GM21526 (cell line): ENCODE measurements at regions not wholly inside any gene's neighbourhood (a gene's known extent, or its start where the extent isn't known, plus 50 kb on each side); places are given as distances from the start of the nearest gene placed in this dataset.
A peak's percentile ranks its signal among the peaks of the same experiment; 100 is the strongest.

Experiments
- ATAC-seq: cut with Tn5 transposase; IDR thresholded peaks from one replicate; pipeline ENCODE4 v1.9.1; 2021; ENCODE audit warnings: moderate library complexity; ENCODE audit not compliant: unreplicated experiment, low FRiP score

- no peak for ATAC-seq
Observed at GRCh38 chr7:18305866-18306265, 189.7 kb upstream of the HDAC9 start.

- ATAC-seq, result no peak
Observed at GRCh38 chr7:18306696-18307095, 188.9 kb upstream of the HDAC9 start.

- ATAC-seq, result no peak
Observed at GRCh38 chr7:18308938-18309337, 186.6 kb upstream of the HDAC9 start.

GRCh38 chr7:18312482-18312881 is 183.1 kb upstream of the HDAC9 start:
- no peak for ATAC-seq

- ATAC-seq, result no peak
Observed at GRCh38 chr7:18313965-18314364, 181.6 kb upstream of the HDAC9 start.

- ATAC-seq, result no peak
Observed at GRCh38 chr7:18315241-18315640, 180.3 kb upstream of the HDAC9 start.

- no peak for ATAC-seq
Observed at GRCh38 chr7:18317941-18318340, 177.6 kb upstream of the HDAC9 start.

- no peak for ATAC-seq
Observed at GRCh38 chr7:18320422-18320821, 175.1 kb upstream of the HDAC9 start.

GRCh38 chr7:18320971-18321567 is 174.5 kb upstream of the HDAC9 start:
- ATAC-seq, result peak; percentile 93

GRCh38 chr7:18330548-18330947 is 165.0 kb upstream of the HDAC9 start:
- no peak for ATAC-seq

GRCh38 chr7:18336626-18337025 is 158.9 kb upstream of the HDAC9 start:
- ATAC-seq, result no peak

- ATAC-seq, result no peak
Observed at GRCh38 chr7:18337048-18337809, 158.3 kb upstream of the HDAC9 start.

GRCh38 chr7:18338910-18339523 is 156.5 kb upstream of the HDAC9 start:
- no peak for ATAC-seq

GRCh38 chr7:18341756-18342155 is 153.8 kb upstream of the HDAC9 start:
- no peak for ATAC-seq

GRCh38 chr7:18343047-18343446 is 152.5 kb upstream of the HDAC9 start:
- no peak for ATAC-seq

- ATAC-seq, result no peak
Observed at GRCh38 chr7:18344536-18344935, 151.0 kb upstream of the HDAC9 start.

GRCh38 chr7:18345641-18346234 is 149.8 kb upstream of the HDAC9 start:
- no peak for ATAC-seq

- ATAC-seq, result no peak
Observed at GRCh38 chr7:18347170-18347569, 148.4 kb upstream of the HDAC9 start.

GRCh38 chr7:18350678-18351077 is 144.9 kb upstream of the HDAC9 start:
- ATAC-seq, result no peak

GRCh38 chr7:18352339-18353255 is 143.0 kb upstream of the HDAC9 start:
- no peak for ATAC-seq
